HG02973 (cell line): ENCODE measurements at regions not wholly inside any gene's neighbourhood (a gene's known extent, or its start where the extent isn't known, plus 50 kb on each side); places are given as distances from the start of the nearest gene placed in this dataset.
"Not testable (repeated sequence)": the region's sequence is repeated elsewhere in the genome, so short reads cannot be mapped to it uniquely, and the experiment has no call there.

ENCODE experiments used
- ATAC-seq: cut with Tn5 transposase; IDR thresholded peaks from one replicate; pipeline ENCODE4 v1.9.1; 2021; ENCODE audit warnings: moderate library complexity; ENCODE audit not compliant: unreplicated experiment

DNA sequence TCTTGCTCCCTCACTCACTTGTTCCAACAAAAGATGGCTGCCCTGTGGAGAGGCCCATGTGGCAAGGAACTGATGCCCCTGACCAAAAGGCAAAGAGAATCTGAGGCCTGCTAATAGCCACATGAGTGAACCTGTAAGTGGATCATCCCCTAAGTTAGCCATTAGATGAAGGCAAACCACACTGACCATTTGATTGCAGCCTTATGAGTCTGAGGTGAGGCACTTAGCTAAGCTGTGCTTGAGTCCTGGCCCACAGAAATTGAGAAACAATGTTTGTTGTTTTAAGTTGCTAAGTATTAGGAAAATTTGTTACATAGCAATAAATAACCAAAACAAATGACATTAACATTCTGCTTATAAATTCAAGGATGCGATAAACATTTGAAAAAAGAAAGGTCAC lies 100.1 kb upstream of the BET1 start:
- no peak for ATAC-seq

DNA sequence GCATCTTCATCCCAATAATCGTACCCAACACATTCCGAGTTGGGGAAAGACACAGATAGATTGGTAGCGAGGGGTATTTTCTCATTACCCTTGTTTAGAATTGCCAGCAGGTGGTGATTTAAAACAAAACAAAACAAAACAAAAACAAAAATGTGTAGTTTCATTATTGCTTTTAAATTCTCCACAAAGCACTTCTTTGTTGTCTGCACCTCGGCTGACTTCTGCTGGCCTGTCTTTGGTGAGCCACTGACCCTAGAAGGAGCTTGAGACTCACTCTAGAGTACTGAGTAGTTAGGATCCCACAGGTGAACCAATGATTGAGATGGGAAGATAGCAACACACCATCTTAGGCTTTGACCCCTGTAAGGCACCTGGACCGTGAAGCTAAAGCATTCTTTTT lies 105.4 kb upstream of the BET1 start:
- no peak for ATAC-seq

- ATAC-seq, result no peak
These were observed 106.9 kb upstream of the BET1 start for GRCh38 chr7:94111009-94111408.

- no peak for ATAC-seq
These were observed 111.2 kb upstream of the BET1 start for GRCh38 chr7:94115316-94115715.

DNA sequence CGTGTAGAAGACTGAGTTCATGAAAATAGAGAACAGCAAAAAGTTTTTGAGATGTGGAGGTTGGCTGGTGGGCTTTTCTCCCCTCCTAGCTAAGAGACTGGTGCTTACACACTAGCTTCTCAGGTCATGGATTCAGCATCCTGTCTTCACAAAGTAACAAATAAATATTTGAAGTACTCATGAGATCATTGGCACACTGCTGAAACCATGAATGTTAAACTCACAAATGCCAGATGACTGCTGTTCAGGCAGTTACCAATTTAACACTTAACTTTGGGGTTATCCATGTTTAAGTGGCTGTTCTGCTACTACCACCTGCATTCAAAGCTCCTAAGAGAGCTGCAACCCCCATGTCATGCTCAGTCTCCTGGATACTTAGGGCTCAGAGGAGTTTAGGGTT lies 119.0 kb upstream of the BET1 start:
- no peak for ATAC-seq

- no peak for ATAC-seq
These were observed 122.9 kb upstream of the BET1 start for GRCh38 chr7:94127026-94127425.

DNA sequence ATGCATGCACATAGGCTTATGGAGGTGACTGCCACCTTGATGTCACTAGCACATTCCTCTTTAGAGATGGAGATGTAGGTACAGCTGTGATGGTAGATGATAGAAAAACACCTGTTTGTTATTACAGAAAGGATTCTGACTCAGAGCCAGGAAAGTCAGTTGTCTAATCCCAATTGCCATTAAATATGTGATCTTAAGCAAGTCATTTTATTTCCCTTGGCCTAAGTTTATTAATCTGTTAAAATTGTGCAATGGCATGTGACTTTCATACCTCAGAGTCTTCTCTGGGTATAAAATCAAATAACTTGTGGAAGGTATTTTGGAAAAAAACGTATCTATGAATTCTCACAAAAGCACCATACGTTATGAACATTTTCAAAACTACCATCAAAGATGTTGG lies 123.9 kb upstream of the BET1 start:
- no peak for ATAC-seq

DNA sequence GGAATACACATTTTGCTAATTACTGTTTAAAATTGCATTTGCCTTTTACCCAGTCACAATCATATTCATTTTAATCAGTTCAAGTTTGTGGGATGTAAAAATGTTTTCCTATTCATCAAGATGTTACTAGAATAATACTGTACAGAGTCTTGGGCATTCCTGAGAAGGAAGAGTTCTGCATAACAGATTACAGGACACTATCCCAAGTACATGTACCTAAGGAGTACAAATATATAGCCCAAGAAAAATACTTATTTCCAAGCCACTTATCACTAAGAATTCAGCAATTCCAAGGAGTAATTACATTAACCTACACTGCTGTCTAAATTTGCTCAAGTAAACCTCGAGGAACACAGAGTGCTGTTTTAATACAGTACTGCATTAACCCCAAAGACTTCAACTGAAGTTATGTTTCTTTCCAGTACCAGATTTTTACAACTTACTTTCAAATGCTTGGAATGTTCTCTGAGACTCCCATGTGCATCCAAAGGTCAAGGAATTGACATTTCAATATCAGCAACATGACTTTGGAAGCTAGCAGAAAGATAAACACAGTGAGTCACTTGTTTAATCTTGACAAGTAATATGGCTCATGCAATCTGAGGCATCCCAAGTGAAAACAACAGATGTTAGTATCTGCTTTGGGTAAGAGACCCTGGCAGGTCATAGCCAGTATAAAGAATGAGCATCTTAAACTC lies 125.4 kb upstream of the BET1 start:
- no peak for ATAC-seq

DNA sequence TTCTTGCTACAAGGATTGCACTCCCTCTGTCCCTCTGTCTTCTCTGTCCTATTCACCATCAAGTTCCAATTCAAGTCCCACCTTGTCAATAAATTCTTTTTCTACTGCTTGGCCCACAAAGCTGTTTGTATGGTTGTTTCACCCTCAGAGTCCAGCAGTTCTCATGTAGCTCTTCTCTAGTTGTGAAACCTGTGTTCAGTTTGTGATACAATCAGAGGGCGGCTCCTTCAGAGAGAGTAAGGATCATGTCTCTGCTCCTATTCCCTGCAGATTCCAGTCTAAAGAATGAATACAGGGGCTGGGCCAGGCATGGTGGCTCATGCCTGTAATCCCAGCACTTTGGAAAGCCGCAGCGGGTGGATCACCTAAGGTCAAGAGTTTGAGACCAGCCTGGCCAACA lies 126.6 kb upstream of the BET1 start:
- no peak for ATAC-seq

DNA sequence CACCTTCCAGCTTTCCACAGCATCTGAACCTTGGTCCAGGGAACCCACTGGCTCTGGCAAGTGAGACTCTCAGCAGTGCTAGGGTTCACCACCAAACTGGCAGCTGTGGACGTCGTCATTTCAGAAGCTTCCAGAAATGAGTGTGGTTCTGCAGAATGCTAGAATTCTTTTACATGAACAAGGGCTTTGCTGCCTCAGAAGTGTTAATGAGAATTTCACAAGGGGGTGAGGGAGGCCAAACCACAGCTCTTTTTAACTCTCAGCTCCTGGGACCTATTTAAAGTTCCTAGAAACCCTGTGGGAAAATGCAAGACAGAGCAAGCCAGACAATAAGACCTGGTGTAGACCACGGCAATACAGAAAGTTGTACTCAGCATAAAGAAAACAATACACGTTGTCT lies 129.3 kb upstream of the BET1 start:
- peak; percentile 58 for ATAC-seq

DNA sequence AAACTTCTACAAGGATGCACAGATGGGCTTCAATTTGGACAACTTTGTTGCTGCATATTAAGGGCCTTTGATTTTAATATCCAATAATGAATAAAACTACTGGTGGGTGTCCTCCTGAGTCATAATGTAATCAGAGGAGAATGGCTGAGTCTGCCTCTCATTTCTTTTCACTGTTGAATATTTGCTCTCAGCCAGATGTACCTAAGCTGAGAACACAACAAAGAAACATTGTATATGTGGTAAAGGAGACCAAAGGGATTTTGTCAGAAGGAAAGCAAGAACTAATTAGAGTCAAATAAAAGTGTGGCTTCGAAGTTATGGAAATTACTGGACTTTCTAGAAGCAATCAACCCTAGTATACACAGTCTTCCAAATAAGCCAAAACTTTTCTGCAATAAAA lies 131.0 kb upstream of the BET1 start:
- no peak for ATAC-seq

- ATAC-seq, result no peak
These were observed 138.1 kb upstream of the BET1 start for GRCh38 chr7:94142281-94142680.

DNA sequence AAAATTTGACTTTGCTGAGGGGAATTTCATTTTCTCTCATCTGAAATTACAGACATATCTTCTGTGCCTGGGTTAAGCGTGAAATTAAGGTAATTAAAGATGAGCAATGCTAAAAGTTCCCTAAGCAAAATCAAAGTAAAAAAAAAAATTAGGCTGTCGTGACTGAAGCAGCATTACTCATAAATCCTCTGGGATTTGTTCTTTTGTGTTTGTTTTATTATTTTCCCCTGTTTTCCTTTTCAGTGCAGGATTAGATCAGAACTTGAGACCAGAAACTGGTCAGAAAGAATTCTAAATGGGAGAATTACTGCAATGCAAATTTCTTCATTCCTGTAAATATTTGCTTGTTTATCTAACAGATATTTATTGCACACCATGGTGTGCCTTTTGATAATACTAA lies 141.4 kb upstream of the BET1 start:
- ATAC-seq, result no peak

DNA sequence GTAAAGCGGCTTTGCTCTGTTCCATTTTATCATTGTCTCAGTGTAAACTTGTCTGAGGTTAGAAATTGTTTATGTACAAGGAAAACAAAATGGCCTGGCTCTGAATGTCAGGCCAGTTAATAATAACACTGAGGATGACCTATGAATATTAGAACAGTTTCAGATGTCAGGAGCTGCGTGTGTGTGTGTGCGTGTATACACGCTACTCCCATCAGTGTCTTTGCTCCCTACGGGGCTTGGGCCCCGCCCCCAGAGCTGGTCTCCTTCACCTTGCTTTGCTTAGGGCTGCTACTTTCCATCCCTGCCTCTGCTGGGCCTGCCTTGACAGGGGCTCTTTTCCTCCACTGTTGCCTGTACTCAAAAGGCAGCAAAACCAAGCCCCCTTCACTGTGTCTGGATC lies 142.3 kb upstream of the BET1 start:
- ATAC-seq, result no peak

DNA sequence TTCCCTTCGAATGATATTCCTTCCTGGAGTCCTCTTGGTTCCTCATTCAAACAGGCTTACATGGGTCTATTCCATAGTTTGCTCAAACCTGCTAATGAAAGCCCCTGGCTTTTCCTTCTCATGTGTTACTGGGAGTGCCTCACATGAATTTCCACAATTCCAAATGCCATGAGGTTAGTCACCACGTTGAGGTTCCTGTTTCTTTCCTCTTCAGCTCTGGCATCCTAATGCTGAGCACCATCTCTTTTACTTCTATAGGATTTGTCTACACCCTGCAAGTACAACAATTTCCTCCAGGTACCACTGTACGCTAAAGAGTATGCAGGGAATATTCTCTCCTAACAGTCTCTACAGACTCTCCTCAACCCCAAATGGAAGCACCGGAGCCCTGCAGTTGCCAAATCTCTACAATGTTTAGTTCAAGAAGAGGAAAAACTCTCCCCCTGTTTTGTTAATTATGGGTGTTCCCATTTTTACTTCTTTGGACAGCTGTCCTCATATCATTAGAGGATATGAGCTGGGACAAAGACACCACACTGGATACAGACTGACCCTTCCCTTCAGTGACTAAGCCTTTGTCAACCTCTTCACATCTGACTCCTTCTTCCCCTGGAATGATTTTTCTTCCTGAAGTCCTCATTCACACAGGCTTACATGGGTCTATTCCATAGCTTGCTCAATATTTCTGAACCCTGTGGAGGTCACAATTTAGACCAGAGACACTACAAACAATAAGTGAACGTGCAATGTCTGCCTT lies 145.8 kb upstream of the BET1 start:
- ATAC-seq, result no peak

- ATAC-seq, result no peak
These were observed 150.0 kb upstream of the BET1 start for GRCh38 chr7:94154182-94154581.

GRCh38 chr7:94154858-94155257 lies 150.7 kb upstream of the BET1 start:
- no peak for ATAC-seq

DNA sequence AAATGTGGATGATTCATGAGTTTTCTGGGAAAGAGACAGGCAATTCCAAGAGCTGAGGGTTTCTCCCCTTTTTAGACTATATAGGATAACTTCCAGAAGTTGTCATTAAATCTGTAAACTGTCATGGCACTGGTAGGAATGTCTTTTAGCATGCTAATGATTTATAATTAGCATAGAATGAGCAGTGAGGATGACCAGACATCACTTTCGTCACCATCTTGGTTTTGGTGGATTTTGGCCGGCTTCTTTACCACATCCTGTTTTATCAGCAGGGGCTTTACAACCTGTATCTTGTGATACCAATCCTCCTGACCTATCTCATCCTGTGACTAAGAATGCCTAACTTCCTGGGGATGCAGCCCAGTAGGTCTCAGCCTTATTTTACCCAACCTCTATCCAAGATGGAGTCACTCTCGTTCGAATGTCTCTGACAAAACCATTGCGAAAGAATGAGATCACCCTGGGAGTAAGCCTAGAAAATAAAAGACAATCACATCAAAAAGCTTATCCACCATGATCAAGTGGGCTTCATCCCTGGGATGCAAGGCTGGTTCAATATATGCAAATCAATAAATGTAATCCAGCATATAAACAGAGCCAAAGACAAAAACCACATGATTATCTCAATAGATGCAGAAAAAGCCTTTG lies 153.6 kb upstream of the BET1 start:
- not testable (repeated sequence) for ATAC-seq

- ATAC-seq, result peak; percentile 99
These were observed 156.7 kb upstream of the BET1 start for GRCh38 chr7:94160719-94161435.

DNA sequence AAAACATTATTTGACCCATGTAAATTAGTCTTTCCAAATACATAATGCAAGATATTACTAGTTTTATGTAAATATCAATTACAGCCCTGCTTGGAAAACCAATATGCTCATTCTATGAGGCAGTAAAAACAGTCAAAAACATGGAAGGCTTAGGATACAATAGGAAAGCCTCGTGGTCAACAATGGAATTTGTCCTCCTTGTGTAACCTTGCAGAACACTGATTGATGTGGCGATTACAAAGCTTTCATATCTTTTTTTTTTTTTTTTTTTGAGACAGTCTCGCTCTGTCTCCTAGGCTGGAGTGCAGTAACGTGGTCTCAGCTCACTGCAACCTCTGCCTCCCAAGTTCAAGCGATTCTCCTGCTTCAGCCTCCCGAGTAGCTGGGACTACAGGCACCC lies 157.3 kb upstream of the BET1 start:
- no peak for ATAC-seq

GRCh38 chr7:94169682-94170081 lies 165.5 kb upstream of the BET1 start:
- ATAC-seq, result no peak

DNA sequence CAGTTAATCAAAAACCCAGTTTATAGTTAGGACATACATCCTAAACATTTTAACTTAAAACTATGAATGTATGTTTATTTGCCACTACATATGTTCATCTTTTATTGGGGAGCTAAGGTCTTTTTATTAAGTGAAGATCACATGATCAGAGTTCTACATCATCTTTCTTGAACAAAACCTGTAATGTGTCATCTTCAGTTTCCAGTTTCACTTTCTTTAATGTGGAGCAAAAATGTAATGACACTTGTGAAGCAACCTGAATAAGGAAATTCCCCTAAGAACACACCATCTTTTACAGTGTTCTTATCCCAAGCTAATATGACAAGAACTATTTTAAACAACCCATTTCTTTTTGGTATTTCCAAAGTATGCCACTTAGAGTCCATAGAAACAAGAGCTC lies 166.7 kb upstream of the BET1 start:
- peak; percentile 94 for ATAC-seq
